Activated naive CD8-positive, alpha-beta T cell treated with anti-CD3 and anti-CD28 coated beads, Interleukin-2, amount 50 U/mL, for 16 hours (primary cell): ENCODE measurements at regions not wholly inside any gene's neighbourhood (a gene's known extent, or its start where the extent isn't known, plus 50 kb on each side); places are given as distances from the start of the nearest gene placed in this dataset.

Experiments
- DNase-seq: peaks from one replicate; pipeline ENCODE4 v3.0.0-alpha.2; 2020; ENCODE audit warnings: low read depth, low spot score

GRCh38 chr10:123454987-123455386 lies 211.2 kb upstream of the GPR26 start:
- DNase-seq, result no peak

GRCh38 chr10:123455861-123456260 lies 210.3 kb upstream of the GPR26 start:
- DNase-seq, result no peak

DNA sequence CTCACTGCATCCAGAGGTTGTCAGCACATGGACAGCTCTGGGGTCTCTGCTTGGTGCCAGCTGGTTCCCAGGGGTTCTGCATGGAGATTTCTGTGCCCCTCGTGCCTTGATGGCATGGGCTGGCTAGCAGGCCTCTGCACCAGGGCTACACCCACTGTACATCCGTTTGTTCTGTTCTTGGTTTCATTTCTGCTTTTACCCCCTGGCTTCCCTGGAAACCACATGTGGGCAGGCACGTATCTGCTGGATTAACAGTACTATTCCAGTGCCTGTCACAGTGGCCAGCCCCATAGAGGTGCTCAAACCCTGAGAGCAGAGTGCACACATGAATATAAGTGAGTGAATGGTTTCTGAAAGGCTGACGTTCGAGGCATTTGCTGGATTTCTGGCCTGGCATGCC lies 207.2 kb upstream of the GPR26 start:
- DNase-seq, result no peak

- DNase-seq, result no peak
Measured at GRCh38 chr10:123459371-123460091, 206.6 kb upstream of the GPR26 start.

GRCh38 chr10:123462246-123462645 lies 203.9 kb upstream of the GPR26 start:
- no peak for DNase-seq

DNA sequence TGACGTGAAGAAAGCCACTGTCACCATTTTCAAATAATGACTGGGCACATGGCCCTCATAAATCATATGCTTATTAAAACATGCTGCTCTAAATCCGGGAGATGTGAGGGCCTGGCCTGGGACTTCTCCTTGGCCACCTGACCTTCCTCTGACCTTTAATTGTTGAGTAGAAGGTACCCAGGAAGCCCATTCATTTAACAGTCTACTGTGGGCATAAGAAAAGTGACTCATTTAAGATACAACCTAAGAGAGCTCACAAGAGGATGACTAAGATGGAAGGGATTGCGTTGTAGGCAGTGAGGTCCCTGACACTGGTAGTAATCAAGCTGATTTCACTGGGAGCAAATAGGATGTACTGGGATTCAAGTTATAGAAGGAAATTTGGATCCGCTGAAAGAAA lies 203.4 kb upstream of the GPR26 start:
- DNase-seq, result no peak

- no peak for DNase-seq
Measured at GRCh38 chr10:123463181-123463580, 203.0 kb upstream of the GPR26 start.

DNA sequence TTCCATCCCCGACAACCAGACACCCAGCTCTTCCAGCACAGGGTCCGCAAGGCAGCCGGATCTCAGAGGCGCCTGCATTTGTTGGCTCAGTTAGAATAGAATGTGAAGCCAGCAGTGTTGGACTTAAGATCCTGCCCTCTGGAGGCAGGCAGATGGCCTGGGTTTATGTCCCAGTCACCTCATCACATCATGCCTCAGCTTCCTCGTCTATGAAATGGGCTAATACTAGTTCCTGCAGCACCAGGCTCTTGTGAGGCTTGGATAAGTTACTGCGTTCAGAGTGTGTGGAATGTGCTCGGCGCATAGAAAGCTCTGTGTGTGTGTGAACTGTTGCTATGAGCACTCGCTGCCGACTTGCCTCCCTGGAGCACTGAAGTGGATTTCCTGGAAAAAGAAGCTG lies 202.5 kb upstream of the GPR26 start:
- DNase-seq, result no peak

DNA sequence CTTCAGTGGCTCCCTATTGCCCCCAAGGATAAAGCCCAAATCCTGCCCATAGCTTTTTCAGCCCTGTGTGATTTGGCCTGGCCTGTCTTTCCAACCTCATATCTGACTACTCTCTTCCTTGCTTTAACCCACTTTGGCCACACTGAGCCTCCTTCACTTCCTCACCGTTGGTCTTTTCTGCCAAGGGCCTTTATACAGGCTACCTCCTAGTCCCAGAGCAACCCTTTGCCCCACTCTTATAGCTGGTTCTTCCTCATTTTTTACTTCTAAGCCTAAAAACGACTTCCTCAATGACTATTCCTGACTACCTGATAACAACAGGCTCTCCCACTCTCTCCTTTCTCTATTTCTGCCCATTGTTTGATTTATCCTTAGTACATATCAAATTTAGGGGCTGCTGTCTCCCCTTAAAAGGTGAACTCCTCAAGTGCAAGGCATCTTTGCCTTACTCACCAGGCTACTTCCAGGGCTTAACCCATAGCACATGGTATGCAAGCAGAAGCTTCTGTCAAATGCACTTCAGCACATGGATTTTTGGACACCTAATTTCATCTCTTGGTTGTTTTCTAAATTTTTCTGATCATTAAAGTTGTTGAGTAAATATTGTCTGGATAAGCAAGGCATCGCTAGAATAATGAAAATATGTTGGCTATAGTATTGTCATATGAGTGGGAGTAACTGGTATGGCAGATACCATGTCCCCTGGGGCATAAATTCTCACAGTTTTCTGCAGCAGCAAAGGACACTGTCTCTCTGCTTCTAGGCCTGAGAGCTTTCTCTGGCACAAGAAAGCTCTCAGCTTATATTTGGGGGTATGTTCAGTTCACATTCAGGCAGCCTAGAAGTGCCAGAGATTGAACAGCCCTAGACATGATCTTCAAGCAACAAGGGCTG lies 201.5 kb upstream of the GPR26 start:
- DNase-seq, result no peak

DNA sequence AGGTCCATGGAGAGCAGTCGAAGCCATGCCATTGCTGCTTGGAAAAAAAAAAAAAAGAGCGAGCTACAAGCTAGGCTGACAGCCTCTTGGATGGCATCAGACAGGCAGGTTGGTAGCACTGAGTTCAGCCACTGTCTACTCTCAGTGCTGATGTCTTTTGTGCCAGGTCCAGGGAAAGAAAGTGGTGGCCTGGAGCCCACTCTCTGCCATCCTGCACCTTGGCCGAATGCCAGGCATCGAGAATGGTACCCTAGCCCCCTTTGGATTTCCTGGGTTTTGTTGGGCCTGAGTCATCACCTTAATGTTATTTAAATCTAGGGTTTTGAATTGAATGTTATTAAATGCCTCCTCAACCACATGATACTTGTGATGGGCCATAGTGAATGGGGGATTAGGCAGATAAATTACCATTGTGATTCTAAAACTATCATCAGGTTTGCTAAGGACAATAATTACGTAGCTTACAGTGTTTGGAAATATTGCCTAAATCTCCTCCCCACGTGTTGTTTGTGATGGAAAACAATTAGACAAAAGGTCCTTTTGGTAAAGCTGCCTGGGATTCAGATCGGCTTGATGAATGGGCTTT lies 195.7 kb upstream of the GPR26 start:
- no peak for DNase-seq

- DNase-seq, result no peak
Measured at GRCh38 chr10:123471811-123472210, 194.3 kb upstream of the GPR26 start.

GRCh38 chr10:123472606-123473005 lies 193.5 kb upstream of the GPR26 start:
- DNase-seq, result no peak

- no peak for DNase-seq
Measured at GRCh38 chr10:123474700-123475099, 191.5 kb upstream of the GPR26 start.

GRCh38 chr10:123475466-123475865 lies 190.7 kb upstream of the GPR26 start:
- no peak for DNase-seq

DNA sequence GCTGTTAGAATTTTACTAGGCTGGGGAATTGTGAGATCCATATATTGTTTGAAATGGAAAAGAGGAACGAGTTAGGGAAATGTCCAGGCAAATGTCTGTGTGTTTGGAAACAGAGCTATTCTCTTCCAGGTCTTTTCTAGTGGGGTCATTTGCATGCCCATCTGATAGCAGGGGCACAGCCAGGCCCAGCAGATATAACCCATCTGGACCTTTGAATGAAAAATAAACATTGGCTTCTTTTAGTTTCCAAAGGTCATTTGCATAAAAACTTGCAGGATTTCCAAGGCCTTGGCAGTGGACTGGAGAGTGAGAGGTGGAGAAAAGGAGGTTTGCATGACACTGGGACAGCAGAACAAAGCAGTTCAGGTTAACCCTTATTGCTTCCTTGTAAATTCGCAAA lies 188.0 kb upstream of the GPR26 start:
- DNase-seq, result no peak

- DNase-seq, result no peak
Measured at GRCh38 chr10:123479640-123480039, 186.5 kb upstream of the GPR26 start.

GRCh38 chr10:123480344-123480743 lies 185.8 kb upstream of the GPR26 start:
- no peak for DNase-seq

DNA sequence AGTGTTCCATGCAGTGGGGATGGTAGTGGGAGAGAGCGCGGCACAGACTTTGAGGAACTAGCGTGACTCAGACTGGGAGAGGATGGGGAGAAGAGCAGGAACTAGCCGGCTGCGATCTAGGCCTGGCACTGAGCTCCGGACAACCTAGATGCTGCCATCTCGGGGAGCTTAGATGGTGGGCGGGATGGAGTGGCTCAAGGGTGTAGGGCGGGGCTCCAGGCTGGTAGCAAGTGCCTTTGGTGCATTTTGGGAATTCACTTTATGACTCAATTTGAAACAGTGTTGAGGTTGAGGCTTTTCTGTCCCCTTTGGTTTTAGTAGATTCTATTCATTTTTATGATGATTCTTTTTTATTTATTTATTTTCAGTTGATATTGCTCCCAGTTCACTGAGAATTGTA lies 185.3 kb upstream of the GPR26 start:
- no peak for DNase-seq

DNA sequence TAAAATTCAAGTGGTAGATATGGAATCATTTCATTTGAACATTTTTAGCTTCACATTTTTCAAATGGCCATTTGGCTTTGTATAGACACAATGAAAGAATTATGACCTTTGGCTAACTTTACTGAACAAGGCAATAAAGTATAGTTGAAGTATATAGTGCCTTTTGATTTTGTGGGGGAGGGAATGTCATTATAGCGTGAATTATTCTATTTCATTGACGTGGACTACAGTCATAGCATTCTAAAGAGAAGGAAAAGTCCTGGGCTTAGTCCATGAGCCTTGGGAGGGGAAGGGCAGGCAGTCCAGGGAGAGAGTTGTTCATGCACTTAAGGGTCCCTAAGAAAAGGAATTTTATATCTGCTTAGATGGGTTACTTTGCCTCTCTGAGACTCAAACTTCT lies 181.4 kb upstream of the GPR26 start:
- DNase-seq, result no peak

DNA sequence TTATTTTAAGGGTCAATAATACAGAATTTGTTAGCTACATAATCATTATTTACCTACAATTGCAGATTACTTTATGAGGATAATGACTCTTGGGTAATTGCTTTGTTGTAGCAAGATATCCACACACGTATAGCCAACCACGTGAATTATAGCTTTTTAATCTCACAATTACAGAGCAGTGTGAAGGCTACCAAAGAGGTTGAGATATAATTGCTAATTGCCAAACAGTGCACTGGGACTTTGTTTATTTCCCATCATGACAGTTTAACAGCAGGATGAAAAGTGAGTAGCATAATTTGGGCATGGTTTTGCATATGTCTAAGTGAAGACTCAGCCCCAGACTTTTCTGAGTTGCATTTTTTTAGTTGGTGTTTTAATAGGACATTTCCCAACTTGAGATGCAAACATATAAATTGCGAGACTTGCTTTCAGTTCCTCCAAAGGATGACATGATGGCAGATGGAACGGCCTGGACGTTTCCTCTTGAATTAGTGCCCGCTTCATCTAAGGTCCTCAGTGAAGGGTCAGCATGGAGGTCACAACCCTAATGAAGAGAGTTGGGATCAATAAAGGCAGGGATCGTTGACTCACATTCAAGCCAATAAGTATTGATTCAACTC lies 180.7 kb upstream of the GPR26 start:
- no peak for DNase-seq

DNA sequence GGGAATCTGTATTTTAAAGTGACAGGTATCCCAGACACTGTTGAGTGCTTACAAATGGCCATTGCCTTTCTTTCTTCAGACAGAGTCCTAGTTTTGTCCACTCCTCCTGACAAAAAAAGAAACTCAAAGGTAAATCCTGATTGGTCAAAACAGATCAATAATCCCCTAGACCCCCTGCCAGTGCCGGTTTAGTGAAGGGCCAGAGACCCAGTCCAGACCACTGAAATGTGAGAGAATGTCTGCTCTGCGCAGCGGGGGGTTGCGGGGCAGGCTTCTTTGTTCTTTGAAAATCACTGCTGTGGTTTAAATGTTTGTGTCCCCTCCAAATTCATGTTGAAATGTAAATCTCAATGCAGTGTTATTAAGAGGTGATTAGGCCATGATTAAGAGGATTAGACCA lies 177.7 kb upstream of the GPR26 start:
- no peak for DNase-seq

DNA sequence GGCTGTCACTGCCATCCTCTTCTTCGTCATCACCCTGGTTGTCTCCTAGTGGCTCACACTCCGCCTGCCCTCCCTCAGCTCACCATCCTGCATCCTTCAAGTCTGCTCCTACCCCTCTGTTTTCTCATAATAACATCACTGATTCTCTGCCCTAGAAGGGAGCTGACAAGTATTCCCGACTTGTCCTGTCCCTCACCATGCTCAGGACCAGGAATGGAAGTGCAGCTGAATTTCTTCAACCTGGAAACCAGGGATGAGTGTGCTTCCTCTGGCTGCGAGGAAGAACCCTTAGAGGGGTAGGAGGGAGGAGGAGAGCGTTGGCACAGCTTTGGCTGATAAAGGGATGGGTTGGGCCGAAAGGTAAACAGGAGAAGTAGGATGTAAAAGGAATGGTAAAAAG lies 174.8 kb upstream of the GPR26 start:
- DNase-seq, result no peak
